Peyer's patch (tissue), 4 donors: ENCODE measurements at regions not wholly inside any gene's neighbourhood (a gene's known extent, or its start where the extent isn't known, plus 50 kb on each side); places are given as distances from the start of the nearest gene placed in this dataset.

ENCODE experiments used
- POLR2A ChIP-seq, 2 donors: fragments of 450-650 bp; IDR thresholded peaks; one replicate each; pipeline ENCODE4 v1.5.1; 2017; ENCODE audit warnings: antibody characterized with exemption in 2 of 2, mild to moderate bottlenecking in 2 of 2, moderate library complexity in 2 of 2
- TF ChIP-seq, protein P1 (sequence below), 6 experiments: fragments of 450-650 bp in 4 of 6; fragments of 200-600 bp in 2 of 6; sonication (generic) in 1 of 6; IDR thresholded peaks; one replicate each; pipeline ENCODE4 v1.5.1; 2017 to 2019; ENCODE audit warnings: antibody characterized with exemption in 6 of 6, mild to moderate bottlenecking in 3 of 6, moderate library complexity in 1 of 6

DNA sequence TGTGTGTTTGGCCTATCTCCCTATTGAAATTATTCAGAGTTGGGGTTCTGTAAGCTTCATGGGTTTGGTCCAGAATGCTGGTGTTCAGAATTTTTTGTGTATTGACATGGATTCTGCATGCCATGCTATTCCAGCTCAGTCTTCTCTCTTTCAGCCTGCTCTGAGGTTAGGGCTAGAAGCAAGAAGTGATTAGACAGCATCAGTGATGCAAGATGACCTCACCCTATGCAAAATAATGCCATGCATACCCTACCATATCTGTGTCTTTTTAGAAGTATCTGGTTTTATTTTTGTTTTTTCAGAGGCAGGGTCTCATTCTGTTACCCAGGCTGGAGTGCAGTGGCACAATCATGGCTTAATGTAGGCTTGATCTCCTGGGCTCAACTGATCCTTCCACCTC, 175.6 kb upstream of the SKOR2 start:
- TF ChIP-seq, protein P1, sequence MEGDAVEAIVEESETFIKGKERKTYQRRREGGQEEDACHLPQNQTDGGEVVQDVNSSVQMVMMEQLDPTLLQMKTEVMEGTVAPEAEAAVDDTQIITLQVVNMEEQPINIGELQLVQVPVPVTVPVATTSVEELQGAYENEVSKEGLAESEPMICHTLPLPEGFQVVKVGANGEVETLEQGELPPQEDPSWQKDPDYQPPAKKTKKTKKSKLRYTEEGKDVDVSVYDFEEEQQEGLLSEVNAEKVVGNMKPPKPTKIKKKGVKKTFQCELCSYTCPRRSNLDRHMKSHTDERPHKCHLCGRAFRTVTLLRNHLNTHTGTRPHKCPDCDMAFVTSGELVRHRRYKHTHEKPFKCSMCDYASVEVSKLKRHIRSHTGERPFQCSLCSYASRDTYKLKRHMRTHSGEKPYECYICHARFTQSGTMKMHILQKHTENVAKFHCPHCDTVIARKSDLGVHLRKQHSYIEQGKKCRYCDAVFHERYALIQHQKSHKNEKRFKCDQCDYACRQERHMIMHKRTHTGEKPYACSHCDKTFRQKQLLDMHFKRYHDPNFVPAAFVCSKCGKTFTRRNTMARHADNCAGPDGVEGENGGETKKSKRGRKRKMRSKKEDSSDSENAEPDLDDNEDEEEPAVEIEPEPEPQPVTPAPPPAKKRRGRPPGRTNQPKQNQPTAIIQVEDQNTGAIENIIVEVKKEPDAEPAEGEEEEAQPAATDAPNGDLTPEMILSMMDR (IDR thresholded peaks at IDR 0.05), result no peak
- no peak for TF ChIP-seq POLR2A (IDR thresholded peaks at IDR 0.05)
